Right lung (tissue), 2 donors: ENCODE measurements at regions not wholly inside any gene's neighbourhood (a gene's known extent, or its start where the extent isn't known, plus 50 kb on each side); places are given as distances from the start of the nearest gene placed in this dataset.
A peak's percentile ranks its signal among the peaks of the same experiment; 100 is the strongest.

Source experiments
- DNase-seq, 2 donors: peaks; one replicate each; pipeline ENCODE4 v3.0.0-alpha.2; 2013

- no peak for DNase-seq
These were observed 117.5 kb downstream of the ASCL4 start for GRCh38 chr12:107891967-107892366.

- DNase-seq = no peak
These were observed 120.1 kb downstream of the ASCL4 start for GRCh38 chr12:107894589-107894988.

GRCh38 chr12:107895966-107896365, 121.5 kb downstream of the ASCL4 start:
- no peak for DNase-seq

- no peak for DNase-seq
These were observed 126.1 kb downstream of the ASCL4 start for GRCh38 chr12:107900588-107900987.

GRCh38 chr12:107903341-107904061, 129.0 kb downstream of the ASCL4 start:
- no peak for DNase-seq

DNA sequence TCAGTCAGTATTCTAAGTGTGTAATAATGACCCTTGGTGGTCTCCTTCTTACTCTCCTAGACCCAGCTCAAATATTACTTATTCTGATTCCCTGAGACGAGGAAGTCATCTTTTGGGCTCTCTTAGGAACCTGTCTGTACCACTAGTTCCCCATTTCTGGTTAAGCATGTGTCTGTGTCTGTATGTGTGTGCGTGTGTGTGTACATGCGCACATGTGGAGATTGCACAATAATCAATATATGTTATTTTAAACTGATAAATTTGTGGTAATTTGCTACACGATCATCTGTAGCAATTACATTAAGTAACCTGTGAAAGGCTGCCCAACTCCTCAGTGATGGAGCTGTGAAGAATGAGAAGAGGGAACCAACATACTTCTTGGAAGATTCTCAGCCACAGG, 132.2 kb downstream of the ASCL4 start:
- DNase-seq = no peak

- DNase-seq = peak in 1 of 2 donors; percentile 1
These were observed 138.0 kb downstream of the ASCL4 start for GRCh38 chr12:107912421-107913004.

- DNase-seq = no peak
These were observed 140.0 kb downstream of the ASCL4 start for GRCh38 chr12:107914460-107914977.

DNA sequence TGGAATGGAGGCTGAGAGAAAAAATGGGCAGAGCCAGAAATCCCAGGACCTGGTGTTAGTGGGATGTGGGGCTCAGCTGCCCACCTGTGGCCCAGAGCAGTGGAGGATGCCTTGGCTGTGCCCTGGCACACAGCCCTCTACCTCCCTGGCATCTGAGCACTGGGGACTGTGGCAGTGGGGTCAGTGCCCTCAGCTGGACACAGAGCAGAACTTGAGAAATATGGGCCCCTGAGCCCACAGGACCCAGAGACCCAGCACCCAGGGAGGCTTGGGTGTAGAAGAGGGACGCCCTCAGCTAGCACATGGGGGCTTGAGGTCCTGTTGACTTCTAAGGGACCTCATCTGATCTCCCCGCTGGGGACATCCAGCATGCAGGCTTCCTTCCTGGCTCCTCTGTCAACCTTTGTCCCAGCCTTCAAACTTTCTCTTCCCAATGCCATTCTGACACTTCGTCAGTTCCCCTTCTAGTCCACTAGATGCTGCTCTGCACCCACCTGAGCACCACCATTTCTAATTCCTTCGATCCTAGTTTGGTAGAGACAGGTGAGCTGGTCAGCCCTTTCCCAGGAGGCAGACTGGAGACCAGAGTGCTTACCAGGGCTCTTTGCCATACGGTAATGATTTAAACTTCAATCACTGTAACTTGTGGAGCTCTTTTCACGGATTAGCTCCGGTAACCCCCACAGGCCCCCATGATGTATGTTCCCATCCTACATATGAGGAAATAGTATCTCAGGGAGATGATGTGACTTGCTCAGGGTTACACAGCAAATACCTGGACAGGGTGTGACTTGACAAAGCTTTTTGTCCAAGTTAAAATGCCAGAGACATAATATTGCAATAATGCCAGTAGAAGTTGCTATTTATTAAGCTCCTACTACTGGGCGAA, 143.7 kb downstream of the ASCL4 start:
- DNase-seq = no peak

GRCh38 chr12:107921062-107921461, 146.6 kb downstream of the ASCL4 start:
- DNase-seq = no peak

DNA sequence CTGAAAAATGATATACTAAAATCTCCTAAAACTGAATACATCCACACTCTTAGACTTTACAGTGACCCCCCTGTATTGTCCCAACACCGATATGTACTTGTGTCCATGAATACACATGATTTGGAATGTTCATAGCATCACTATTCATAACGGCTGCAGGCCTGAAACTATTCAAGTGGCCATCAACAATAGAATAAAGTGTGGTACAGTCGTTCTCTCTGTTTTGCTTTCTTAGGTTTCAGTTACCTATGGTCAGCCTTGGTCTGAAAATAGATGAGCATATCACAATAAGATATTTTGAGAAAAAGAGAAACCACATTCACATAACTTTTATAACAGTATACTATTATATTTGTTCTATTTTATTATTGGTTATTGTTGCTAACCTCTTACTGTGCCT, 150.6 kb downstream of the ASCL4 start:
- no peak for DNase-seq

DNA sequence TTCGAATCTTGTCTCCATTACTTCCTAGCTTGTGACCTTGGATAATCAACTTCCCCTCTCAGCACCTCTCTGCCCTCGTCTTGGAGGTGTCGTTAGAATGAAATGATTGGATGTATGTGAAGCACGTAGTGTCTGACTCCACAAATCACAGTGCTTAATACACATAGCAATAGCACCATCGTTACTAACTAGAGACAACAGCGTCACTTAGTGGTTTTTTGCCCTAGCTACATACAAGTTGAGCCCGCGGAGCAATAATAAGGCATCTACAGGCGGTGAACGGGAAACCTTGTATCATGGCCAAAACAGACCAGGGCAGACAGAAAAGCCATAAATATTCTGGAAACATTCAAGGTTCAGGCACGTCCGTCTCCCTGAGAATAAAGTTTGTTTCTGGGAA, 154.9 kb downstream of the ASCL4 start:
- no peak for DNase-seq

GRCh38 chr12:107931761-107932160, 157.3 kb downstream of the ASCL4 start:
- DNase-seq = no peak

DNA sequence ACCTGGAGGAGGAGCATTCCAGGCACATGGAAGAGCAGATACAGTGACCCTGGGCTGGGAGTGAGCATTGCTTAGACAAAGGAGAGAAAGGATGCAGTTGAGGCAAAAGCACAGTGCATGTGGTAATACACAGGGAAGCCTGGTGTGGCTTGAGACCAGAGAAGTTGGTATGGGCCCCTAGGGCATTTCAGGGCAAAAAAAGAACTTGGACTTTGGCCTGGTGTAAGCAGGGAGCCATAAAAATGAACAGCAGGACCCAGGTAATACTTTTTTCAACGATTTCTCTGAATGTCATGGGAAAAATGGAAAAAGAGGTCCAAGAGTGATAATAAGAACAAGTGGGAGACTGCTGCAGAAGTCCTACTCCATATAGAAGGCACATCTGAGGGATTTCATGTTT, 163.9 kb downstream of the ASCL4 start:
- no peak for DNase-seq

- no peak for DNase-seq
These were observed 174.0 kb downstream of the ASCL4 start for GRCh38 chr12:107948391-107948945.

DNA sequence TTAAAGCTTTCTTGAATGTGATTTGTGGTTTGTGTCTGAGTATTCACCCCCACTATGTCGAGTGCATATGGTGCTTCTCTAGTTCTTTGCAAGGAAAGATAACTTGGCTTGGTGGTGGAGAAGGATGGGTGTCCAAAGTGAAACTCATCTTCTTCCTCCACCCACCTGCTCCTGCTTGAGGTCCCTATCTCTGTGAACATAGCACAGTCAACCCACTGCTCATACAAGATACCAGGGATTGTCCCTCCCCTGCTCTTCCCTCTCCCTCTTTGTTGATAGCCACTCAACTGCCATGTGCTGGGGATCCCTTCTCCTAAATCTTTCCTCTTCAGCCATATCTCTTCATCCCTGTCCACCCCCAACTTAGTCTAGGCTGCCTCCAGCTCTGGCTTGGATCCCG, 176.5 kb downstream of the ASCL4 start:
- no peak for DNase-seq

DNA sequence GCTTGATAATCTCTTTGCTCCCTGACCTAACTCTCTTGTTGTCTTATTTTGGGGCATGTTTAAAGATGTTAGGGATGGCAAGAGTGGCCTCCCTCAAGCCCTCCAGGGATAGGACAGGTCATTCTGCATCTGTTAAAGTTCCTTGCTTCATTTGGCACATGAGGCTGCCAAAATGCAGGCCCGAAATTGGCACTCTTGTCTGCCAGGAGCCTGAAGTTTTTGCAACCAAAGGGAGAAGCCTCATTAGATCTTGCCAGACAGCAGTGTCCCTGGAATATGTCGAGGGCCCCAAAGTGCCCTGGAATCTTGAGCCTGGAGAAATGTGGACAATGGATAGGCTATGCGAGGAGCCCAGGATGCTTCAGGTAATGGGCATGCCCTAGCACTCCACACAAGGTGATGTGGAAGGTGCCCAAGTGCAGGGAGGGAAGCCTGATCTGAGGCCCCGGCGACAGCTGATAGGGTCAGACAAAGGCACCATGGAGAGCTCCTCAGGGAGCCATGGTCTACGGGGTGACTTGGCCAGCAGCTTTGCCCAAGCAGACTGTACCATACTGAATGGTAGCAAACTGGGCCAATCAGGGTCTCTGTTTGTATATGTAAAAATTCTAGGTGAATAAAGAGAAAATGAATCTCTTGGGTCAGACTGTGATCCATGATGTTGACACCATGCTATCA, 173.0 kb upstream of the WSCD2 start:
- DNase-seq = no peak

GRCh38 chr12:107957459-107957858, 171.6 kb upstream of the WSCD2 start:
- no peak for DNase-seq

- DNase-seq = no peak
These were observed 165.5 kb upstream of the WSCD2 start for GRCh38 chr12:107963635-107964034.

GRCh38 chr12:107967170-107967569, 161.9 kb upstream of the WSCD2 start:
- no peak for DNase-seq

DNA sequence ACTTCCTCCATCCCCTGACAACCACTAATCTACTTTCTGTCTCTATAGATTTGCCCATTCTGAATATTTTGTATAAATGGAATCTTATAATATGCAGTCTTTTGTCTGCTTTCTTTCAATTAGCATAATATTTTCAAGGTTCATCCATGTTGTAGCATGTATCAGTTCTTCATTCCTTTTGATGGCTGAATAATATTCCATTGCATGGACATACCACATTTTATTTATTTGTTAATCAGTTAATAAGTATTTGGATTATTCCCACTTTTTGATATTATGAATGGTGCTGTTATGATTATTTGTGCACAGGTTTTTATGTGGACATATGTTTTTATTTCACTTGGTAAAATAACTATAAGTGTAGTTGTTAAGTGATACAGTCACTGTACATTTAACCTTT, 155.1 kb upstream of the WSCD2 start:
- no peak for DNase-seq

GRCh38 chr12:107976331-107976730, 152.8 kb upstream of the WSCD2 start:
- no peak for DNase-seq
